Mesenchymal stem cell (in vitro differentiated cells and primary cell): ENCODE measurements at regions not wholly inside any gene's neighbourhood (a gene's known extent, or its start where the extent isn't known, plus 50 kb on each side); places are given as distances from the start of the nearest gene placed in this dataset.

Experiments used
- DNase-seq: peaks from one replicate; pipeline ENCODE4 v3.0.0-alpha.2; 2013
- H2AFZ ChIP-seq: one replicate; pipeline ENCODE4 v1.6.1; 2013; ENCODE audit warnings: low read depth, mild to moderate bottlenecking, control low read depth, inconsistent platforms, low read length, moderate library complexity
- H2AK5ac ChIP-seq: 2 replicates; pipeline ENCODE4 v1.6.1; 2013; ENCODE audit warnings: low read length, moderate library complexity, mild to moderate bottlenecking, inconsistent platforms; ENCODE audit not compliant: severe bottlenecking
- H2BK120ac ChIP-seq: one replicate; pipeline ENCODE4 v1.6.1; 2013; ENCODE audit warnings: low read depth, mild to moderate bottlenecking, inconsistent platforms, low read length, moderate library complexity
- H2BK12ac ChIP-seq, 2 experiments: one replicate each; pipeline ENCODE4 v1.6.1; 2013; ENCODE audit warnings: inconsistent platforms in 2 of 2, low read length in 2 of 2, mild to moderate bottlenecking in 2 of 2, moderate library complexity in 2 of 2, control low read depth in 1 of 2
- H2BK15ac ChIP-seq: one replicate; pipeline ENCODE4 v1.6.1; 2013; ENCODE audit warnings: mild to moderate bottlenecking, low read depth, inconsistent platforms; ENCODE audit not compliant: poor library complexity, severe bottlenecking
- H2BK5ac ChIP-seq: 2 replicates; pipeline ENCODE4 v1.6.1; 2013; ENCODE audit warnings: low read depth, mild to moderate bottlenecking, low read length, control low read depth, inconsistent platforms; ENCODE audit not compliant: poor library complexity, severe bottlenecking
- H3K14ac ChIP-seq, 2 experiments: one replicate each; pipeline ENCODE4 v1.6.1; 2013; ENCODE audit warnings: inconsistent platforms in 2 of 2, low read length in 2 of 2, control low read depth in 1 of 2, mild to moderate bottlenecking in 1 of 2, moderate library complexity in 1 of 2
- H3K18ac ChIP-seq, 2 experiments: one replicate each; pipeline ENCODE4 v1.6.1; 2013; ENCODE audit warnings: inconsistent platforms in 2 of 2, low read length in 2 of 2, control low read depth in 1 of 2, low read depth in 1 of 2, mild to moderate bottlenecking in 1 of 2
- H3K23ac ChIP-seq, 2 experiments: one replicate each; pipeline ENCODE4 v1.6.1; 2013; ENCODE audit warnings: inconsistent platforms in 2 of 2, low read length in 2 of 2, mild to moderate bottlenecking in 2 of 2, moderate library complexity in 2 of 2, control low read depth in 1 of 2
- H3K27ac ChIP-seq: 2 replicates; pipeline ENCODE4 v1.5.1; 2013; ENCODE audit warnings: mild to moderate bottlenecking, moderate library complexity, low read length, control low read depth, inconsistent platforms; ENCODE audit not compliant: poor library complexity, severe bottlenecking
- H3K27me3 ChIP-seq, 2 experiments: 2 replicates each; pipeline versions ENCODE4 v1.6.1 to v1.7.0; 2013; ENCODE audit warnings: low read length in 2 of 2, mild to moderate bottlenecking in 2 of 2, moderate library complexity in 2 of 2, control low read depth in 1 of 2, inconsistent platforms in 1 of 2; ENCODE audit not compliant: control insufficient read depth in 1 of 2, insufficient read depth in 1 of 2
- H3K36me3 ChIP-seq, 2 experiments: 2 replicates each; pipeline versions ENCODE4 v1.6.1 to v1.7.0; 2013; ENCODE audit warnings: low read length in 2 of 2, control low read depth in 1 of 2, inconsistent platforms in 1 of 2, low read depth in 1 of 2, mild to moderate bottlenecking in 1 of 2; ENCODE audit not compliant: insufficient read depth in 2 of 2, control insufficient read depth in 1 of 2
- H3K4ac ChIP-seq, 2 experiments: one replicate each; pipeline ENCODE4 v1.6.1; 2013; ENCODE audit warnings: inconsistent platforms in 2 of 2, low read length in 2 of 2, mild to moderate bottlenecking in 2 of 2, moderate library complexity in 2 of 2, control low read depth in 1 of 2, low read depth in 1 of 2
- H3K4me1 ChIP-seq: 2 replicates; pipeline ENCODE4 v1.6.1; 2013; ENCODE audit warnings: low read depth, low read length, control low read depth; ENCODE audit not compliant: control insufficient read depth, insufficient read depth
- H3K4me2 ChIP-seq: 2 replicates; pipeline ENCODE4 v1.6.1; 2013; ENCODE audit warnings: low read length, mild to moderate bottlenecking, inconsistent platforms; ENCODE audit not compliant: poor library complexity, severe bottlenecking
- H3K4me3 ChIP-seq, 2 experiments: 2 replicates each; pipeline versions ENCODE4 v1.5.1 to v1.7.0; 2013; ENCODE audit warnings: low read length in 2 of 2, mild to moderate bottlenecking in 2 of 2, control low read depth in 1 of 2, low read depth in 1 of 2; ENCODE audit not compliant: insufficient read depth in 1 of 2
- H3K79me1 ChIP-seq: replicated peaks from 2 replicates; pipeline ENCODE4 v1.6.1; 2013; ENCODE audit warnings: mild to moderate bottlenecking, control low read depth, low read length, inconsistent platforms; ENCODE audit not compliant: poor library complexity, severe bottlenecking
- H3K9ac ChIP-seq: 2 replicates; pipeline ENCODE4 v1.7.0; 2013; ENCODE audit warnings: mild to moderate bottlenecking, low read length, moderate library complexity
- H3K9me3 ChIP-seq: 2 replicates; pipeline ENCODE4 v1.7.0; 2013; ENCODE audit warnings: mild to moderate bottlenecking, low read length; ENCODE audit not compliant: control insufficient read depth
- H4K8ac ChIP-seq: one replicate; pipeline ENCODE4 v1.6.1; 2013; ENCODE audit warnings: inconsistent platforms, mild to moderate bottlenecking, low read length, moderate library complexity
- H4K91ac ChIP-seq: one replicate; pipeline ENCODE4 v1.6.1; 2013; ENCODE audit warnings: mild to moderate bottlenecking, low read length, inconsistent platforms
- WGBS: methylation state at CpG from one replicate; pipeline ENCODE4 v1.1.7; 2013; ENCODE audit warnings: mixed read lengths; 5-methylcytosine and 5-hydroxymethylcytosine counted together

- Histone ChIP-seq H3K23ac (no peak overlapping the region), H3K36me3 (no peaks in the 10 kb centered on the region), H4K8ac (no peak overlapping the region), H3K14ac (no peak overlapping the region), H3K4me3 (no peak overlapping the region), H3K27me3 (no peaks in the 10 kb centered on the region), H2BK12ac (no peak overlapping the region), H3K18ac (no peak overlapping the region), H2BK5ac (no peak overlapping the region), H3K4me1 (no peaks in the 10 kb centered on the region), H2BK120ac (no peak overlapping the region), H3K9ac (no peak overlapping the region), H2BK15ac (no peak overlapping the region), H3K27ac (no peak overlapping the region), H4K91ac (no peak overlapping the region), H3K9me3 (peaks cover 3% of the 10 kb centered on the region), H2AK5ac (no peak overlapping the region), H3K4ac (no peak overlapping the region), H2AFZ (no peak overlapping the region), H3K4me2 (no peak overlapping the region), H3K79me1 (no peaks in the 10 kb centered on the region)
- DNase-seq: no peak
- WGBS: 81% methylated on average over 9 of the region's 10 CpGs
Observed at GRCh38 chr2:60104514-60105505, 448.6 kb downstream of the BCL11A start.

GRCh38 chr2:60100034-60100433, 453.4 kb downstream of the BCL11A start:
- H3K9me3 ChIP-seq: peaks cover 3% of the 10 kb centered on the region
- H3K4me2 ChIP-seq: no peak overlapping the region
- H3K18ac ChIP-seq: no peak overlapping the region
- H3K9ac ChIP-seq: no peak overlapping the region
- H3K4me1 ChIP-seq: no peaks in the 10 kb centered on the region
- WGBS: 80% methylated on average over 11 of the region's 11 CpGs
- H2AFZ ChIP-seq: no peak overlapping the region
- H3K23ac ChIP-seq: no peak overlapping the region
- DNase-seq: no peak
- no peak overlapping the region for H2BK15ac ChIP-seq
- H2AK5ac ChIP-seq: no peak overlapping the region
- H3K79me1 ChIP-seq: no peaks in the 10 kb centered on the region
- no peaks in the 10 kb centered on the region for H3K36me3 ChIP-seq
- no peak overlapping the region for H3K4ac ChIP-seq
- no peak overlapping the region for H4K8ac ChIP-seq
- no peak overlapping the region for H3K14ac ChIP-seq
- no peaks in the 10 kb centered on the region for H3K27me3 ChIP-seq
- H2BK5ac ChIP-seq: no peak overlapping the region
- no peak overlapping the region for H3K4me3 ChIP-seq
- no peak overlapping the region for H2BK12ac ChIP-seq
- no peak overlapping the region for H4K91ac ChIP-seq
- no peak overlapping the region for H3K27ac ChIP-seq
- no peak overlapping the region for H2BK120ac ChIP-seq

GRCh38 chr2:60098996-60099395, 454.5 kb downstream of the BCL11A start:
- no peak overlapping the region for H4K8ac ChIP-seq
- no peak overlapping the region for H3K14ac ChIP-seq
- no peak overlapping the region for H2AK5ac ChIP-seq
- H2AFZ ChIP-seq: no peak overlapping the region
- peaks cover 3% of the 10 kb centered on the region for H3K9me3 ChIP-seq
- H3K18ac ChIP-seq: no peak overlapping the region
- H3K4ac ChIP-seq: no peak overlapping the region
- no peak overlapping the region for H2BK5ac ChIP-seq
- WGBS: 96% methylated on average over 2 of the region's 3 CpGs
- no peaks in the 10 kb centered on the region for H3K79me1 ChIP-seq
- H2BK120ac ChIP-seq: no peak overlapping the region
- H3K9ac ChIP-seq: no peak overlapping the region
- H3K4me3 ChIP-seq: no peak overlapping the region
- H3K27ac ChIP-seq: no peak overlapping the region
- no peak overlapping the region for H3K23ac ChIP-seq
- no peak overlapping the region for H3K4me2 ChIP-seq
- no peak for DNase-seq
- no peak overlapping the region for H2BK15ac ChIP-seq
- H3K27me3 ChIP-seq: no peaks in the 10 kb centered on the region
- no peaks in the 10 kb centered on the region for H3K36me3 ChIP-seq
- H2BK12ac ChIP-seq: no peak overlapping the region
- H4K91ac ChIP-seq: no peak overlapping the region
- H3K4me1 ChIP-seq: no peaks in the 10 kb centered on the region

DNA sequence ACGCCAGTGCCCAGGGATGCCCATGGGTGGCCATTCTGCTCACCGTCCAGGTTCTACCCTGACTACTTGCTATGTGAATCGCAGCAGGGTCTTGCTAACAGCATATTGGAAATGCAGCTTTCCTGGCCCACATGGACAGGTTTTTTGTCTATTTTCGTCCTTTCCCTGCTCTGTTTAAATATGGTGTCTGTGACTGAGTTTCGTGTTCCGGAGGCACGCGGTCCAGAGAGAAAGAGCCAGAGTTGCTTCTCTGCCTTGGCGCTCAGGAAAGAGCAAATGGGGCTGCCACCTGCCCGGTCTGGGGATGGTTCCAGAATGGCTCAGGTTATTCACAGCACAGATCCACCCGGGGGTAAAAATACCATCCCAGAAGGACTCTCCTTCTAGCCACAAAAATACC, 456.2 kb downstream of the BCL11A start:
- Histone ChIP-seq H2BK12ac (no peak overlapping the region), H3K14ac (no peak overlapping the region), H2BK120ac (no peak overlapping the region), H3K4me3 (no peak overlapping the region), H3K9ac (no peak overlapping the region), H4K8ac (no peak overlapping the region), H3K36me3 (no peaks in the 10 kb centered on the region), H2BK5ac (no peak overlapping the region), H3K27me3 (no peaks in the 10 kb centered on the region), H2AK5ac (no peak overlapping the region), H2AFZ (no peak overlapping the region), H3K4me1 (no peaks in the 10 kb centered on the region), H2BK15ac (no peak overlapping the region), H3K4me2 (no peak overlapping the region), H3K23ac (no peak overlapping the region), H3K9me3 (peaks cover 3% of the 10 kb centered on the region), H4K91ac (no peak overlapping the region), H3K27ac (no peak overlapping the region), H3K79me1 (no peaks in the 10 kb centered on the region), H3K18ac (no peak overlapping the region), H3K4ac (no peak overlapping the region)
- 83% methylated on average over 10 of the region's 11 CpGs for WGBS
- DNase-seq: no peak
